ENCODE measurements at regions not wholly inside any gene's neighbourhood (a gene's known extent, or its start where the extent isn't known, plus 50 kb on each side); places are given as distances from the start of the nearest gene placed in this dataset.
A peak's percentile ranks its signal among the peaks of the same experiment; 100 is the strongest.

DNA sequence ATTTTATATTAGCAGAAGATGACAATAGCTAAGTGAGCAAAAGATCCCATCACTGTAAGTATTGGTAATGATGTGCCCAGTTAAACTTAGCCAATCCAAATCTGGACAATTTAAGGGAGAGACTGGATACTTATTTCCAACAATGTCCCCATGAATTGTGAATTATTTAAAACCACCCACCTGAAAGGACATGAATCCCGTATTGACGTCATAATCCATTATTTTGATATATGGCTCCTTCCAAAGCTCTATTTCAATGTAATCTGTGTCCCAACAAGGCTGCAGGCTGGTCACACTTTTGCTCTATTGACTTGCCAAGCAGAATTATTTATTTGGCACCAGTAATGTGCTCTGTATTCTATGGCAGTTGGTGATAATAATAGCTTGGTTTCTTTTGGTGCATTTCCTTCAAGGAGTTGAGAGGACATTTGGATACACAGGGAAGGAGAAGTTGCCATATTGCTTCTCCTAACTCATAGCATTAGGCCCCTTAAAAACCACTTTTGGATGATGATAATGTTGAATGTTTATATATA is 157.2 kb downstream of the NMUR2 start (continued):
- TF ChIP-seq, protein P1, sequence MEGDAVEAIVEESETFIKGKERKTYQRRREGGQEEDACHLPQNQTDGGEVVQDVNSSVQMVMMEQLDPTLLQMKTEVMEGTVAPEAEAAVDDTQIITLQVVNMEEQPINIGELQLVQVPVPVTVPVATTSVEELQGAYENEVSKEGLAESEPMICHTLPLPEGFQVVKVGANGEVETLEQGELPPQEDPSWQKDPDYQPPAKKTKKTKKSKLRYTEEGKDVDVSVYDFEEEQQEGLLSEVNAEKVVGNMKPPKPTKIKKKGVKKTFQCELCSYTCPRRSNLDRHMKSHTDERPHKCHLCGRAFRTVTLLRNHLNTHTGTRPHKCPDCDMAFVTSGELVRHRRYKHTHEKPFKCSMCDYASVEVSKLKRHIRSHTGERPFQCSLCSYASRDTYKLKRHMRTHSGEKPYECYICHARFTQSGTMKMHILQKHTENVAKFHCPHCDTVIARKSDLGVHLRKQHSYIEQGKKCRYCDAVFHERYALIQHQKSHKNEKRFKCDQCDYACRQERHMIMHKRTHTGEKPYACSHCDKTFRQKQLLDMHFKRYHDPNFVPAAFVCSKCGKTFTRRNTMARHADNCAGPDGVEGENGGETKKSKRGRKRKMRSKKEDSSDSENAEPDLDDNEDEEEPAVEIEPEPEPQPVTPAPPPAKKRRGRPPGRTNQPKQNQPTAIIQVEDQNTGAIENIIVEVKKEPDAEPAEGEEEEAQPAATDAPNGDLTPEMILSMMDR (IDR thresholded peaks at IDR 0.05; ENCODE audit: low read depth, low read length, missing input control) = no peak
- TF ChIP-seq RAD21 (IDR thresholded peaks at IDR 0.05) = no peak

DNA sequence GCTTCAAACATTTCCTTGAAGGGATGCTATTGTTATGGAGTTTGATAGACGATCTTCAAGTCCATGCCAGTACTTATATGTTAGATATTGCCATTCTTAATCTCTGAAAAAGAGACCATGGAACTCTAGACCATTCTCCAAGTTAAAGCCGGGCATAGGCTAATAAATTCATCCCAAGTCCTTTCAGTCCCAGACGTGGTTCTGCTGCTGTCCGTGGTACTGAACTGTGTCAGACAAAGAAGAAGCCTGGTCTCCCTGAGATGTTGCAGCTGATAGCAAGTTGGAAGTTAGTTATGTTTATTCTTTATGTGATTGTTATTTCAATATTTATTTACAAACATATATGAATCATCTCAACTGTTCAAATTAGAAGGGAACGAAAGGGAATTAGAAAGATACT is 158.7 kb downstream of the NMUR2 start:
- no peaks in the 10 kb centered on the region for H3K9me3 ChIP-seq (ENCODE audit: control insufficient read depth in 4 of 4, low read length in 3 of 4)
- no peaks in the 10 kb centered on the region for H3K36me3 ChIP-seq (ENCODE audit: control insufficient read depth in 4 of 4, insufficient read depth in 3 of 4, low read depth in 1 of 4, low read length in 3 of 4)
- DNase-seq (ENCODE audit: low spot score) = no peak
- H3K4me1 ChIP-seq (ENCODE audit: control insufficient read depth in 4 of 4, insufficient read depth in 4 of 4, low read length in 3 of 4) = no peaks in the 10 kb centered on the region
- 22% methylated on average over 5 of the region's 5 CpGs for WGBS
- no peaks in the 10 kb centered on the region for H3K27me3 ChIP-seq (ENCODE audit: control insufficient read depth in 4 of 4, insufficient read depth in 4 of 4, low read length in 3 of 4)
- TF ChIP-seq, protein P2, sequence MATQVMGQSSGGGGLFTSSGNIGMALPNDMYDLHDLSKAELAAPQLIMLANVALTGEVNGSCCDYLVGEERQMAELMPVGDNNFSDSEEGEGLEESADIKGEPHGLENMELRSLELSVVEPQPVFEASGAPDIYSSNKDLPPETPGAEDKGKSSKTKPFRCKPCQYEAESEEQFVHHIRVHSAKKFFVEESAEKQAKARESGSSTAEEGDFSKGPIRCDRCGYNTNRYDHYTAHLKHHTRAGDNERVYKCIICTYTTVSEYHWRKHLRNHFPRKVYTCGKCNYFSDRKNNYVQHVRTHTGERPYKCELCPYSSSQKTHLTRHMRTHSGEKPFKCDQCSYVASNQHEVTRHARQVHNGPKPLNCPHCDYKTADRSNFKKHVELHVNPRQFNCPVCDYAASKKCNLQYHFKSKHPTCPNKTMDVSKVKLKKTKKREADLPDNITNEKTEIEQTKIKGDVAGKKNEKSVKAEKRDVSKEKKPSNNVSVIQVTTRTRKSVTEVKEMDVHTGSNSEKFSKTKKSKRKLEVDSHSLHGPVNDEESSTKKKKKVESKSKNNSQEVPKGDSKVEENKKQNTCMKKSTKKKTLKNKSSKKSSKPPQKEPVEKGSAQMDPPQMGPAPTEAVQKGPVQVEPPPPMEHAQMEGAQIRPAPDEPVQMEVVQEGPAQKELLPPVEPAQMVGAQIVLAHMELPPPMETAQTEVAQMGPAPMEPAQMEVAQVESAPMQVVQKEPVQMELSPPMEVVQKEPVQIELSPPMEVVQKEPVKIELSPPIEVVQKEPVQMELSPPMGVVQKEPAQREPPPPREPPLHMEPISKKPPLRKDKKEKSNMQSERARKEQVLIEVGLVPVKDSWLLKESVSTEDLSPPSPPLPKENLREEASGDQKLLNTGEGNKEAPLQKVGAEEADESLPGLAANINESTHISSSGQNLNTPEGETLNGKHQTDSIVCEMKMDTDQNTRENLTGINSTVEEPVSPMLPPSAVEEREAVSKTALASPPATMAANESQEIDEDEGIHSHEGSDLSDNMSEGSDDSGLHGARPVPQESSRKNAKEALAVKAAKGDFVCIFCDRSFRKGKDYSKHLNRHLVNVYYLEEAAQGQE (IDR thresholded peaks at IDR 0.05) = peak; percentile 99
- TF ChIP-seq NR2F2 (IDR thresholded peaks at IDR 0.05) (no peak), FOXA2 (IDR thresholded peaks at IDR 0.05) (no peak), HNF4G (IDR thresholded peaks at IDR 0.05) (no peak), YY1 (IDR thresholded peaks at IDR 0.05) (no peak)
- TF ChIP-seq, protein P1 (IDR thresholded peaks at IDR 0.05; ENCODE audit: low read depth, low read length, missing input control) = no peak
- TF ChIP-seq, protein P3, sequence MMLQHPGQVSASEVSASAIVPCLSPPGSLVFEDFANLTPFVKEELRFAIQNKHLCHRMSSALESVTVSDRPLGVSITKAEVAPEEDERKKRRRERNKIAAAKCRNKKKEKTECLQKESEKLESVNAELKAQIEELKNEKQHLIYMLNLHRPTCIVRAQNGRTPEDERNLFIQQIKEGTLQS (IDR thresholded peaks at IDR 0.05) = no peak
- H3K9ac ChIP-seq (ENCODE audit: low read depth in 1 of 2, low read length in 2 of 2) = no peak overlapping the region
- no peak overlapping the region for H3K4me3 ChIP-seq (ENCODE audit: low read depth in 1 of 3, low read length in 3 of 3)
- H3K27ac ChIP-seq (ENCODE audit: low read depth in 1 of 2, low read length in 2 of 2) = no peak overlapping the region

DNA sequence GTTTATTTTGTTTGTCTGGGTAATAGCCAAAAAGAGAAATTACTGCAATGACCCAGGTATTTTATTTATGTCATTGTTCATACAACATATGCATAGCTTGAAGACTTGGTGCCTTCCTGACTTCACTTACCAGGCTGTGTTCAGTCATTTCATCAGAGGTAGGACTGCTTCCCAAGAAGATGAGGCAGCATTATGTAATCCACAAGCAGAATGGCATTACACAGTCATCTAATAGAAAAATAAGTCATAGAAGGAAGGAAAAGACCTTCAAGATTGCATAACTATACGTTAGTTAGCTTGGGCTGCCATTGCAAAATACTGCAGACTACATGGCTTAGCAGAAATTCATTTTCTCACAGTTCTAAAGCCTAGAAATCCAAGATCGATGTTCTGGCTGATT is 167.5 kb downstream of the NMUR2 start:
- Histone ChIP-seq H3K27me3 (ENCODE audit: control insufficient read depth in 4 of 4, insufficient read depth in 4 of 4, low read length in 3 of 4) (no peaks in the 10 kb centered on the region), H3K4me1 (ENCODE audit: control insufficient read depth in 4 of 4, insufficient read depth in 4 of 4, low read length in 3 of 4) (no peaks in the 10 kb centered on the region), H3K9ac (ENCODE audit: low read depth in 1 of 2, low read length in 2 of 2) (no peak overlapping the region), H3K27ac (ENCODE audit: low read depth in 1 of 2, low read length in 2 of 2) (no peak overlapping the region), H3K36me3 (ENCODE audit: control insufficient read depth in 4 of 4, insufficient read depth in 3 of 4, low read depth in 1 of 4, low read length in 3 of 4) (no peaks in the 10 kb centered on the region), H3K9me3 (ENCODE audit: control insufficient read depth in 4 of 4, low read length in 3 of 4) (no peaks in the 10 kb centered on the region), H3K4me3 (ENCODE audit: low read depth in 1 of 3, low read length in 3 of 3) (no peak overlapping the region)
- DNase-seq (ENCODE audit: low spot score) = no peak
- 60% methylated on average over 2 of the region's 2 CpGs for WGBS
- TF ChIP-seq, protein P4, sequence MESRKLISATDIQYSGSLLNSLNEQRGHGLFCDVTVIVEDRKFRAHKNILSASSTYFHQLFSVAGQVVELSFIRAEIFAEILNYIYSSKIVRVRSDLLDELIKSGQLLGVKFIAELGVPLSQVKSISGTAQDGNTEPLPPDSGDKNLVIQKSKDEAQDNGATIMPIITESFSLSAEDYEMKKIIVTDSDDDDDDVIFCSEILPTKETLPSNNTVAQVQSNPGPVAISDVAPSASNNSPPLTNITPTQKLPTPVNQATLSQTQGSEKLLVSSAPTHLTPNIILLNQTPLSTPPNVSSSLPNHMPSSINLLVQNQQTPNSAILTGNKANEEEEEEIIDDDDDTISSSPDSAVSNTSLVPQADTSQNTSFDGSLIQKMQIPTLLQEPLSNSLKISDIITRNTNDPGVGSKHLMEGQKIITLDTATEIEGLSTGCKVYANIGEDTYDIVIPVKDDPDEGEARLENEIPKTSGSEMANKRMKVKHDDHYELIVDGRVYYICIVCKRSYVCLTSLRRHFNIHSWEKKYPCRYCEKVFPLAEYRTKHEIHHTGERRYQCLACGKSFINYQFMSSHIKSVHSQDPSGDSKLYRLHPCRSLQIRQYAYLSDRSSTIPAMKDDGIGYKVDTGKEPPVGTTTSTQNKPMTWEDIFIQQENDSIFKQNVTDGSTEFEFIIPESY (IDR thresholded peaks at IDR 0.05) = no peak
- TF ChIP-seq, protein P2 (IDR thresholded peaks at IDR 0.05) = no peak
- TF ChIP-seq, protein P1 (IDR thresholded peaks at IDR 0.05; ENCODE audit: low read depth, low read length, missing input control) = no peak
- TF ChIP-seq YY1 (IDR thresholded peaks at IDR 0.05) = no peak
- TF ChIP-seq RXRA (IDR thresholded peaks at IDR 0.05) = no peak
- TF ChIP-seq, protein P5, sequence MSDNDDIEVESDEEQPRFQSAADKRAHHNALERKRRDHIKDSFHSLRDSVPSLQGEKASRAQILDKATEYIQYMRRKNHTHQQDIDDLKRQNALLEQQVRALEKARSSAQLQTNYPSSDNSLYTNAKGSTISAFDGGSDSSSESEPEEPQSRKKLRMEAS (IDR thresholded peaks at IDR 0.05) = no peak
- TF ChIP-seq RAD21 (IDR thresholded peaks at IDR 0.05) = no peak
- no peak for TF ChIP-seq JUND (IDR thresholded peaks at IDR 0.05)

All from liver (tissue), 8 donors.